Testis (tissue), 2 donors: ENCODE measurements at regions not wholly inside any gene's neighbourhood (a gene's known extent, or its start where the extent isn't known, plus 50 kb on each side); places are given as distances from the start of the nearest gene placed in this dataset.

Source experiments
- DNase-seq: peaks from one replicate; pipeline ENCODE4 v3.0.0-alpha.2; 2019
- H3K27ac ChIP-seq, 2 donors: fragments of 200-600 bp; sonication (generic); one replicate each; pipeline ENCODE4 v1.5.1; 2019
- H3K27me3 ChIP-seq: fragments of 200-600 bp; sonication (generic); one replicate; pipeline ENCODE4 v1.5.1; 2019
- H3K36me3 ChIP-seq: fragments of 200-600 bp; sonication (generic); one replicate; pipeline ENCODE4 v1.5.1; 2017; ENCODE audit warnings: low read depth; ENCODE audit errors: missing control alignments
- H3K4me1 ChIP-seq: fragments of 200-600 bp; sonication (generic); one replicate; pipeline ENCODE4 v1.5.1; 2019
- H3K4me3 ChIP-seq, 2 donors: fragments of 200-600 bp; sonication (generic); one replicate each; pipeline ENCODE4 v1.5.1; 2017 to 2019
- H3K9me3 ChIP-seq: fragments of 200-600 bp; sonication (generic); one replicate; pipeline ENCODE4 v1.5.1; 2017
- POLR2A ChIP-seq: fragments of 450-650 bp; IDR thresholded peaks from one replicate; pipeline ENCODE4 v1.6.1; 2017; ENCODE audit warnings: antibody characterized with exemption, mild to moderate bottlenecking, moderate library complexity
- WGBS, 2 donors: methylation state at CpG; one replicate each; pipeline ENCODE4 v1.1.5; 2018; 5-methylcytosine and 5-hydroxymethylcytosine counted together
- intact Hi-C: fragments of 100-400 bp; cut with DNase I; formaldehyde crosslinking; loops from one replicate; pipeline ENCODE4 v1.15.1; 2023; ENCODE audit warnings: low total_unique reads
- TF ChIP-seq, protein P1 (sequence below), 3 experiments: fragments of 450-650 bp in 2 of 3; fragments of 200-600 bp in 1 of 3; sonication (generic) in 1 of 3; IDR thresholded peaks; one replicate each; pipeline ENCODE4 v1.5.1; 2016 to 2019; ENCODE audit warnings: antibody characterized with exemption in 3 of 3, mild to moderate bottlenecking in 2 of 3, moderate library complexity in 1 of 3

DNA sequence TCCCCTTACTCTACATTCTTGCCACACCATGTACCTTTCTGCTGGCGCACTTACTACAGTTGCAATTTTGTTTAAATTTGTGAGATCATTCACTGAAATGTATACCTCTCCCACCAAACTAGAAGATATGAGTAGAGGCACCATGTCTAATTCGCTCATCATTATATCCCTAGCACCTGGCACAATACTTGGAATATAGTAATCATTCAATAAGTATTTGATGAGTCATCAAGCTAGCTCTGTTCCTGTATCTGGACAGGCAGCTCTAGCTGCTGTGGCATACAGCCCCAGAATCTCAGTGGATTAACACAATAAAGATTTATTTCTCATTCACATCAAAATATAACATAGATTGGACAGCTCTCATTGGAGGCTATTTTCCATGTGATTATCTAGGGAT lies 245.9 kb downstream of the IDS start:
- 91 to 94% methylated on average over 2 of the region's 2 CpGs for WGBS, 2 donors
- Histone ChIP-seq H3K4me1 (no peaks in the 10 kb centered on the region), H3K36me3 (no peaks in the 10 kb centered on the region), H3K4me3 (no peak overlapping the region), H3K27ac (no peak overlapping the region), H3K9me3 (no peaks in the 10 kb centered on the region), H3K27me3 (no peaks in the 10 kb centered on the region)
- intact Hi-C loops, result no loop called here
- no peak for TF ChIP-seq POLR2A
- TF ChIP-seq, protein P1, sequence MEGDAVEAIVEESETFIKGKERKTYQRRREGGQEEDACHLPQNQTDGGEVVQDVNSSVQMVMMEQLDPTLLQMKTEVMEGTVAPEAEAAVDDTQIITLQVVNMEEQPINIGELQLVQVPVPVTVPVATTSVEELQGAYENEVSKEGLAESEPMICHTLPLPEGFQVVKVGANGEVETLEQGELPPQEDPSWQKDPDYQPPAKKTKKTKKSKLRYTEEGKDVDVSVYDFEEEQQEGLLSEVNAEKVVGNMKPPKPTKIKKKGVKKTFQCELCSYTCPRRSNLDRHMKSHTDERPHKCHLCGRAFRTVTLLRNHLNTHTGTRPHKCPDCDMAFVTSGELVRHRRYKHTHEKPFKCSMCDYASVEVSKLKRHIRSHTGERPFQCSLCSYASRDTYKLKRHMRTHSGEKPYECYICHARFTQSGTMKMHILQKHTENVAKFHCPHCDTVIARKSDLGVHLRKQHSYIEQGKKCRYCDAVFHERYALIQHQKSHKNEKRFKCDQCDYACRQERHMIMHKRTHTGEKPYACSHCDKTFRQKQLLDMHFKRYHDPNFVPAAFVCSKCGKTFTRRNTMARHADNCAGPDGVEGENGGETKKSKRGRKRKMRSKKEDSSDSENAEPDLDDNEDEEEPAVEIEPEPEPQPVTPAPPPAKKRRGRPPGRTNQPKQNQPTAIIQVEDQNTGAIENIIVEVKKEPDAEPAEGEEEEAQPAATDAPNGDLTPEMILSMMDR (IDR thresholded peaks at IDR 0.05), result no peak
- DNase-seq, result no peak

DNA sequence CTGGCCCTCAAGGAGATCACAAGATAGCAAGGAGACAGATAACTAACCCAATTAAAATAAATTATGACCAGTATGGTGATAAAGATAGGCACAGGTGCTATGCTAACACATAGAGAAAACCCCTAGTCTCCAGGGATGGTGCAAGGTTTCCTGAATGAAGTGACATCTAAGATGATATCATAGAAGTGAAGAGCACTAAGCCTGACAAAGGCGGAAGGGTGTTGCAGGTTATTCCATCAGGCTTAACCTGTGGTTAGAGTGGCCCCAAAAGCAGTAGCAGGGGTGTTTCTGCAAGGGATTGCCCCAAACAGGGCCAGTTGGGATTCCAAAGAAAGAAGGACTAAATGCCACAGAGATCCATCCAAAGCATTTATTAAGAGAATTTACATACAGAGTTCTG lies 249.2 kb downstream of the IDS start:
- no peak overlapping the region for H3K4me3 ChIP-seq
- intact Hi-C loops, result no loop called here
- no peaks in the 10 kb centered on the region for H3K36me3 ChIP-seq
- no peaks in the 10 kb centered on the region for H3K9me3 ChIP-seq
- 92 to 100% methylated on average over 1 of the region's 1 CpG for WGBS, 2 donors
- DNase-seq, result no peak
- H3K27me3 ChIP-seq, result no peaks in the 10 kb centered on the region
- TF ChIP-seq, protein P1 (IDR thresholded peaks at IDR 0.05), result no peak
- TF ChIP-seq POLR2A, result no peak
- H3K4me1 ChIP-seq, result no peaks in the 10 kb centered on the region
- H3K27ac ChIP-seq, result no peak overlapping the region

DNA sequence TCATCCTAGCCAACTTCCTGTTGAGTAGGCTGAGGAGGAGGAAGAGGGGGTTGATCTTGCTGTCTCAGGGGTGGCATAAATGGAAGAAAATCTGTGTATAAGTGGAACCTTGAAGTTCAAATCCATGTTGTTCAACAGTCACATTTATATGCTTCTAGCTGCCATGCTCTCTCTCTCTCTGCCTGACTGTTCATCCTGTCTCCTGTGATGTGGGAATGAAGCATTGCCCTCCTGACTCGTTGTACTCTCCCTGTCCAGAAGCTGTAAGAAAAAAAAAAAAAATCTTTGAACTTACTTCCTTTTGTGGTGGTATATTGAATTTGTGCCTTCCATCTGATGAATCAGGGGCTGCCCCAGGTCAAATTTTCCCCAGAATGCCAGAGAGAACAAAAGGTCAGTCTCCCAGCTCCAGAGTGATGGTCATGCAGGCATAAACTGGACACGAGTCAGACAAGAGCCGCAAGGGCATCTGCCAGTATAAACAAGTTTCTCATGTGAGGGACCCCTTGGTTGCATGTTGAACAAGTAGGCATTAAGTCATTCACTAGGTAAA lies 257.0 kb downstream of the IDS start:
- intact Hi-C loops, result no loop called here
- no peaks in the 10 kb centered on the region for H3K27me3 ChIP-seq

DNA sequence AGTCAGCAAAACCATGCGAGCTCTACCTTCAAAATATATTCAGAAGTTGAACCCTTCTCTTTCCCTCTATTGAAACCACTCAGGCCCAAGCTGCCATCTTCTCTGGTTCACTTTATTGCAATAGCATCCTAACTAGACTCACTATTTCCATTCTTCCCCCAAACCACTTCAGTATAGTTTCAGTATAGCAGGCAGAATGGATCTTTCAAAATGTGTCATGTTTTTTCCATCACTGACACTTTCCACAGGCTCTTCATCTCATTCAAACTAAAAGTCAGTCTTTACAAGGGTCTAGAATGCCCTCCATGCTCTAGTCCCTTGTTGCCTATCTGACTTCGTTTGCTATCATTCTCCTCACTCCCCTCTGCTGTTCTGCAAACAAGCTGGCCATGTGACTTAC lies 274.4 kb downstream of the IDS start:
- no peak overlapping the region for H3K4me3 ChIP-seq
- WGBS, 2 donors, result 63 to 67% methylated on average over 2 of the region's 2 CpGs
- intact Hi-C loops, result no loop called here
- no peaks in the 10 kb centered on the region for H3K4me1 ChIP-seq
- no peaks in the 10 kb centered on the region for H3K9me3 ChIP-seq
- H3K27me3 ChIP-seq, result no peaks in the 10 kb centered on the region
- no peak overlapping the region for H3K27ac ChIP-seq
- no peak for TF ChIP-seq POLR2A
- TF ChIP-seq, protein P1 (IDR thresholded peaks at IDR 0.05), result no peak
- no peak for DNase-seq
- H3K36me3 ChIP-seq, result no peaks in the 10 kb centered on the region

More for the DNA sequence above, 257.0 kb downstream of the IDS start:
- Histone ChIP-seq H3K9me3 (no peaks in the 10 kb centered on the region), H3K27ac (no peak overlapping the region), H3K36me3 (no peaks in the 10 kb centered on the region), H3K4me3 (no peak overlapping the region), H3K4me1 (no peaks in the 10 kb centered on the region)
- no peak for TF ChIP-seq POLR2A
- 58 to 61% methylated on average over 2 to 3 of the region's 3 CpGs for WGBS, 2 donors
- no peak for DNase-seq

DNA sequence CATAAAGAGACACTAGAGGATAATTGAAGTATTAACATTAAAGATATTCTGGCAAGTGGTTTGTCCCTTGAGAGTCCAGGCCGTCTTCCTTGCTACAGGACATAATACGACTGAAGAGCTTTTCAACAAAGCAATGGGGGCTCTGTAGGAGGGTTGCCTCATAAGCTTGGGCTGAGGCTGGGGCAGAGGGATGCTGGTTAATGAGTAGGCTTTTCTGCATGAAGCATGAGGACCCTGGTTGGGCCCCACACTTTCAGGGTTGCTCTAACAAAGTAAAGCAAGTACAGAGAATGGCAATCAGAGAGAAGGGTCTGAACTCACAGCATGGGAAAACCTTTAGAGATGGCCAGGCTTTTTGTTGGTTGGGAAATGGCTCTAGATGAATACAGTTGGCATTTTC lies 281.3 kb downstream of the IDS start:
- DNase-seq, result no peak
- Histone ChIP-seq H3K4me3 (no peak overlapping the region), H3K27me3 (no peaks in the 10 kb centered on the region), H3K9me3 (no peaks in the 10 kb centered on the region), H3K36me3 (no peaks in the 10 kb centered on the region), H3K27ac (no peak overlapping the region), H3K4me1 (no peaks in the 10 kb centered on the region)
- 57 to 81% methylated on average over 2 of the region's 2 CpGs for WGBS, 2 donors
- intact Hi-C loops, result no loop called here
- TF ChIP-seq, protein P1 (IDR thresholded peaks at IDR 0.05), result no peak
